ENCODE measurements at regions not wholly inside any gene's neighbourhood (a gene's known extent, or its start where the extent isn't known, plus 50 kb on each side); places are given as distances from the start of the nearest gene placed in this dataset.
"Not testable (repeated sequence)": the region's sequence is repeated elsewhere in the genome, so short reads cannot be mapped to it uniquely, and the experiment has no call there.

DNA sequence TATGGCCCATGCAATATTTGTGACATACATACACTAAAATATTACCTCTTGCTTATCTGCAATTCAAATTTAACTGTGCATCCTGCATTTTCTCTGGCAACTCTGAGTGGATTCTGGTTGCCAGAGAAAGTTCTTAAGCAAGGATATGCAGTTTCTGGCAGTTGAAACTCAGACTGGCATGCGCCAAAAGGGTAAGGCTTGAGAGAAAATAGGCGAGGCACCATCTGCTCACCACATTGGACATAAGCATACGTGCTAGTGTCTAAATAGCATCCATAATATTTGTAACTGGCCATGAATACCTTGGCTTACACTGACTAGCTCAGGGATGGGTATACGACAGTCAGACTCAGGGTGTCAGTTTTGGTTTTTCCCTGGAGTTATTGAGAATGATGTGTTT, 465.1 kb downstream of the DOK5 start:
- ATAC-seq, result no peak
- Mint-ChIP-seq H3K36me3 (no peaks in the 10 kb centered on the region), H3K4me1 (no peaks in the 10 kb centered on the region), H3K9me3 (no peaks in the 10 kb centered on the region), H3K4me3 (no peak overlapping the region), H3K27me3 (no peaks in the 10 kb centered on the region), H3K27ac (no peak overlapping the region)

GRCh38 chr20:54938707-54939106, 463.3 kb downstream of the DOK5 start:
- H3K27ac Mint-ChIP-seq, result no peak overlapping the region
- no peak for ATAC-seq
- no peaks in the 10 kb centered on the region for H3K36me3 Mint-ChIP-seq
- H3K4me3 Mint-ChIP-seq, result no peak overlapping the region
- no peaks in the 10 kb centered on the region for H3K27me3 Mint-ChIP-seq
- no peaks in the 10 kb centered on the region for H3K4me1 Mint-ChIP-seq
- H3K9me3 Mint-ChIP-seq, result peaks cover under 1% of the 10 kb centered on the region

DNA sequence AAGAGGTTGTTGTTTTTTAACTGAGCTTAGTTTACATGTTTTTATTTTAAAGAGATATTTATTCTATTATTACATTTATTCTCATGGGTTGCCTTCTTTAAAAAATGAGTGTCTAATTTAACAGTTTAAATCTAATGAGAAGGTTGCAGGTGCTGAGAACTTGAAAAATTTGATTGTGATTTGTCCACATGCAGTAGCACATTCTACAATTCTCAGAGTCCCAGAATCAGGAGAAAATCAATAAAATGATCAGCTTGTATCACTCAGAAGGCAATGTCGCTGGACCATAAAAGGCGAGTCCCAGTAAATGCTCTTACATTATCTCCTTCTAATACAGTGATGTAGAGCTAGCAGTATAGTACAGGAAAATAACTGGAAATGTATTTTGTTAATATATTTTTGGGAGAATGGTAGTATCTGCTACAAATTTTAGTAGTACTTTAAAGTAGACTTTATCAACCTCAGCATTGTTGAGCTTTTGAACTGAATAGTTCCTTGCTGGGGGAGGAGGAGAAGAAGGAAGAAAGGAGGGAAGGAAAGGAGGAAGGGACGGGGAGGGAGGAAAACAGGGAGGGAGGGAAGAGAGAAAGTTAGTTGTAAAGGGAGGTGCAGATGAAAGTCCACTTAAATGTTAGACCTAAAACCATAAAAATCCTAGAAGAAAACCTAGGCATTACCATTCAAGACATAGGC, 458.0 kb downstream of the DOK5 start:
- no peak overlapping the region for H3K4me3 Mint-ChIP-seq
- H3K27ac Mint-ChIP-seq, result no peak overlapping the region
- H3K27me3 Mint-ChIP-seq, result no peaks in the 10 kb centered on the region
- no peaks in the 10 kb centered on the region for H3K36me3 Mint-ChIP-seq
- no peak for ATAC-seq
- H3K4me1 Mint-ChIP-seq, result no peaks in the 10 kb centered on the region
- peaks cover 7% of the 10 kb centered on the region for H3K9me3 Mint-ChIP-seq

DNA sequence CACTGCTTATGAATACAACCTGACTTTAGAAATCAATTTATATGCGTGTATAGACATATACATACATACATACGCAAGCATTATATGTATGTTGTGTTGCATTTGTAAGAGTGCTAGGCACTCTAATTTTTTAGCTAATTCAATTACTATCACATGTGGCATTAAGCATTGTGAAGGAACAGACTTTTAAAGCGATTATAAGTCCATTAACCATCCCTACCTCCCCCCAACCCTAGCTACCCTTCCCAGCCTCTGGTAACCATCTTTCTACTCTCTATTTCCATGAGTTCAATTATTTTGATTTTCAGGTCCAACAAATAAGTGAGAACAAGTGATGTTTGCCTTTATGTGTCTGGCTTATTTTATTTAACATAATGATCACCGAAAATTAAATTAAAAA, 453.8 kb downstream of the DOK5 start:
- Mint-ChIP-seq H3K27ac (no peak overlapping the region), H3K36me3 (no peaks in the 10 kb centered on the region), H3K27me3 (no peaks in the 10 kb centered on the region), H3K4me1 (no peaks in the 10 kb centered on the region), H3K9me3 (peaks cover 7% of the 10 kb centered on the region), H3K4me3 (no peak overlapping the region)
- no peak for ATAC-seq

DNA sequence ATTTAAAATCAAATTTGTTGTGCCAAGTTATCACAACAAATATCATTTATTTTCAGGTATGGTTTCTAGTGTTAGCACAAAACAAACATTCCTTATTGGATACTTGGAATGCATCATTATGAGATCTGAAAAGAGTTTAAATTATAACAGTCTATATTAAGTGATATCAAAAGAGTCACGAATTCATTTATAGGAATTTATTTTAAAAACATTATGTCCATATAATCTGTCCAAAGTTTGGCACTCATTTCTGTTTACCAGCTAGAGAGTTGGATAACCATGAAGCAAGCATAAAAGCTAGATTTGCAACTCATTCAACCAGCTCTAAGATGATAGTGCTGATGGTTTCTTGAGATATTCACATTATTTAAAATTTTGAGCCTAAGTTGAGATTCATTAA, 453.2 kb downstream of the DOK5 start:
- Mint-ChIP-seq H3K27me3 (no peaks in the 10 kb centered on the region), H3K36me3 (no peaks in the 10 kb centered on the region), H3K27ac (no peak overlapping the region), H3K9me3 (peaks cover 5% of the 10 kb centered on the region), H3K4me3 (no peak overlapping the region), H3K4me1 (no peaks in the 10 kb centered on the region)
- ATAC-seq, result no peak

GRCh38 chr20:54922636-54923035, 447.2 kb downstream of the DOK5 start:
- Mint-ChIP-seq H3K9me3 (peaks cover 5% of the 10 kb centered on the region), H3K36me3 (no peaks in the 10 kb centered on the region), H3K4me3 (no peak overlapping the region), H3K27me3 (no peaks in the 10 kb centered on the region), H3K4me1 (no peaks in the 10 kb centered on the region), H3K27ac (no peak overlapping the region)
- no peak for ATAC-seq

DNA sequence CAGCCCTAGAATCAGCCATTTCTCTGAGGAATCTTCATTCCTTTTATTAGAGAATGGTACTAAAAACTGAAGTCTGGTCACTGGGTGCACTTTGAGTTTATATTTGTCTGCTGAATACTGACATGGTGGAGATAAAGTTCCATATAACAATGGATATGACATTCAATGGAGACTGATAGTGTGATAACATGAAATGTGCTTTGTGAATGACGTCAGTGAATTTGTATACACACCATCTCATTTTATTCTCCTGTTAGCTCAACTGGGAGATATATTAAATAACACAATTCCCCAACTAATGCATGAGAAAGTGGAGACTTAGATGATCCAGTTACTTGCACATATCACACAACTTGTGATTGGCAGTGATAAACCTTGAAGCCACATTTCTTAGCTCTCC, 446.7 kb downstream of the DOK5 start:
- H3K36me3 Mint-ChIP-seq, result no peaks in the 10 kb centered on the region
- no peak for ATAC-seq
- H3K4me3 Mint-ChIP-seq, result no peak overlapping the region
- H3K27me3 Mint-ChIP-seq, result no peaks in the 10 kb centered on the region
- H3K4me1 Mint-ChIP-seq, result no peaks in the 10 kb centered on the region
- peaks cover 5% of the 10 kb centered on the region for H3K9me3 Mint-ChIP-seq
- no peak overlapping the region for H3K27ac Mint-ChIP-seq

DNA sequence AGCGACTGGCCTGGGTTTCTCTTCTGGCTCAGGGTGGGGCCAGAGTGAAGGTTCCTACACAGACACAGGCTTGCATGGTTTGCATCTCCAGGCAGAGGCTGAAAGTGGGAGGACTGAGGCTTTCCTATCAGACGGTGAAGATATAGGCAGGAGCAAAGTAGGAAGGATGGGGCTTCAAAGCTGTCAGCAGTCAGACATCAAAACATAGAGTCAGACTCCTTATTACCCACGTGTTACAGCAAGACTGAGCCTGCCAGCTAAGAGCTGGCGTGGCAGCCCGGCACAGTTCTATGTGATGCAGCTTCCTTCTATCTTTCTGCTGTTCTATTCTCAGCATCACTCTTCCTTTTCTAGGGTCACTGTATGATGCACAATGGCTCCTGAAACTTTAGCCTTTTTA, 445.1 kb downstream of the DOK5 start:
- Mint-ChIP-seq H3K9me3 (peaks cover 5% of the 10 kb centered on the region), H3K27me3 (no peaks in the 10 kb centered on the region), H3K36me3 (no peaks in the 10 kb centered on the region), H3K4me3 (no peak overlapping the region), H3K4me1 (no peaks in the 10 kb centered on the region), H3K27ac (no peak overlapping the region)
- no peak for ATAC-seq

GRCh38 chr20:54918993-54919392, 443.6 kb downstream of the DOK5 start:
- H3K27me3 Mint-ChIP-seq, H3K4me1 Mint-ChIP-seq, H3K4me3 Mint-ChIP-seq, ATAC-seq, H3K27ac Mint-ChIP-seq, H3K9me3 Mint-ChIP-seq, H3K36me3 Mint-ChIP-seq: not testable (repeated sequence)

DNA sequence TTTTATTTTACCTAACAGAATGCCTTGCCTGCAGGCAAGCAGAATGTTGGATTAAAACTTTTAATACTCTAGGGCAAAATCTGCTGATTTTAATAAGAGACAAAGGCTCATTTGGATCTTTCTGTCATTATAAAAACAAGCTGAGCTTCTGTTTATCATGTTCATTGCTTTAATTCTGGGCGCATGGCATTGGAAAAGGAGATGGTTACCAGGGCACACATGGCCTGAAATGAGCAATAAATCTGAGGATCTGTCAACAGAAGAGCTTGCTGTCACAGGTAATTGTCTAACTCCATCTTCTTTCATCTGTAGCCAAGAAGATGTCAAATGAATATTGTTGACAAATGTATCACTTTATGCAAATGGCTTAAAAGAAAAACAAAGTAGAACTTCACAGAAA, 439.6 kb downstream of the DOK5 start:
- Mint-ChIP-seq H3K4me3 (no peak overlapping the region), H3K27ac (no peak overlapping the region), H3K4me1 (no peaks in the 10 kb centered on the region), H3K27me3 (no peaks in the 10 kb centered on the region), H3K36me3 (no peaks in the 10 kb centered on the region), H3K9me3 (peaks cover 6% of the 10 kb centered on the region)
- no peak for ATAC-seq

DNA sequence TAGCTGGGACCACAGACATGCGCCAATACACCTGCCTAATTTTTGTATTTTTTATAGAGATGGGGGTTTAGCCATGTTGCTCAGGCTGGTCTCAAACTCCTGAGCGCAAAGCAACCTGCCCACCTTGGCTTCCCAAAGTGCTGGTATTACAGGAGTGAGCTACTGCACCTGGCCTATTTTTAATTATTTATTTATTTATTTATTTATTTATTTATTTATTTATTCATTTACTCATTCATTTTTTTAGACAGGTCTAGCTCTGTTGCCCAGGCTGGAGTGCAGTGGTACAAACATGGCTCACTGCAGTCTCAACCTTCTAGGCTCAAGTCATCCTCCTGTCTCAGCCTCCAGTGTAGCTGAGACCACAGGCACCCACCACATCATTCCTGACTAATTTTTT, 434.3 kb downstream of the DOK5 start:
- peaks cover 20% of the 10 kb centered on the region for H3K9me3 Mint-ChIP-seq

GRCh38 chr20:54906134-54906533, 430.7 kb downstream of the DOK5 start:
- not testable (repeated sequence) for H3K4me1 Mint-ChIP-seq, H3K27ac Mint-ChIP-seq, H3K36me3 Mint-ChIP-seq, H3K4me3 Mint-ChIP-seq, ATAC-seq, H3K27me3 Mint-ChIP-seq
- peaks cover 24% of the 10 kb centered on the region for H3K9me3 Mint-ChIP-seq

More for the DNA sequence above, 434.3 kb downstream of the DOK5 start:
- Mint-ChIP-seq H3K27ac (no peak overlapping the region), H3K36me3 (no peaks in the 10 kb centered on the region), H3K4me3 (no peak overlapping the region), H3K4me1 (no peaks in the 10 kb centered on the region), H3K27me3 (no peaks in the 10 kb centered on the region)
- no peak for ATAC-seq

DNA sequence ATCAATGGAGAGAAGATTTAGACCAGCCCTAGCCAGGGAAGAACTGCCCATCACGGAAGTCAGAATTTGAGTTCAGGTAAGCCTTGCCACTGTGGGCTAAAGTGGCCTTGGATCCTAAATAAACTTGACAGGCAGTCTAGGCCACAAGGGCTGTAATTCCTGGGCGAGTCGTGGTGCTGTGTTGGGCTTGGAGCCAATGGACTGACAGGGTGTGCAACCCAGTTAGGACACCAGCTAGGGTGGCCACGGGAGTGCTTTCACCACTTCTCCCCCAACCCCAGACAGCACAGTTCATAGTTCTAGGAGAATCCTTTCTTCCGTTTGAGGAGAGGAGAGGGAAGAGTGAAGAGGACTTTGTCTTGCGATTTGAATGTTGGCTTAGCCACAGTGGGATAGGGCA, 422.4 kb downstream of the DOK5 start:
- ATAC-seq, result no peak
- Mint-ChIP-seq H3K36me3 (no peaks in the 10 kb centered on the region), H3K4me3 (no peak overlapping the region), H3K4me1 (no peaks in the 10 kb centered on the region), H3K27ac (no peak overlapping the region), H3K9me3 (peaks cover 13% of the 10 kb centered on the region), H3K27me3 (no peaks in the 10 kb centered on the region)

DNA sequence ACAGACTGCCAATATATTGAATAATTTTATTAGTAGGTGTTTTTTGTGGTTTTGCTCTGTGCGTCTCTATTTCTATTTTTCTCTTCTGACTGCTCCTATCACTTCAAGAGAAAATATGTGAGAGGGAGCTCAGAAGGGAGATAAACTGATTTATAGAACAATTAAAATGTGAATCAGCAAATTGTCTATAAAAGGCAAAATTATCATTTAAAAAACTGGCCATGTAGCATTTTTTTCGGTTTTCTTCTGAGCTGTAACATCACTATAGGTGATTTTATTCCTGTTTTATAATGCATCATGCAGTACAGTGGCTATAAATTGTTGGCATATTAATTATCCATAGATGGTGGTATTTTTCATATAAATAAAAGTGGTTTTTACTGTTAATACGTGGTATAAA, 416.5 kb downstream of the DOK5 start:
- no peak for ATAC-seq
- H3K4me1 Mint-ChIP-seq, result no peaks in the 10 kb centered on the region
- peaks cover 3% of the 10 kb centered on the region for H3K9me3 Mint-ChIP-seq
- no peak overlapping the region for H3K27ac Mint-ChIP-seq
- H3K4me3 Mint-ChIP-seq, result no peak overlapping the region
- no peaks in the 10 kb centered on the region for H3K36me3 Mint-ChIP-seq
- no peaks in the 10 kb centered on the region for H3K27me3 Mint-ChIP-seq

DNA sequence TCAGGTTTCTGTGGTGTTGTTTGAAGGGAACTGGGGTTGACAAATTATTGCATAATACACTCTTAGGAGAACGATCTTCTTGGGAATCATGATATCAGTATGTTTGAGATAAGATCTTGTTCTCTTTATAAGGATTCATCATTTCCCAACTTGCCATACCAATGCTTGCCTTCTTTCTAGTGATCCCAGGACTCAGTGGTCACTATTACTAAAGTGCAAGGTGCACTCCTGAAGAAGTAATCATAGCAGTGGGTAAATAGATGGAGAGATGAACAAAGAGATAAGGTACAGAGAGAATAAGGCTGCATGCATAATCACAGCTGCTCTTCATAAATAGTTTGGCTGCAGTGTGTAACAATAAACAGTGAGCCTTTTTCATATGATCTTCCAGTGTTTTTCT, 404.0 kb downstream of the DOK5 start:
- H3K4me3 Mint-ChIP-seq, result no peak overlapping the region
- no peaks in the 10 kb centered on the region for H3K36me3 Mint-ChIP-seq
- no peak for ATAC-seq
- no peaks in the 10 kb centered on the region for H3K4me1 Mint-ChIP-seq
- H3K9me3 Mint-ChIP-seq, result peaks cover 6% of the 10 kb centered on the region
- H3K27ac Mint-ChIP-seq, result no peak overlapping the region
- no peaks in the 10 kb centered on the region for H3K27me3 Mint-ChIP-seq

GRCh38 chr20:54875307-54875706, 399.9 kb downstream of the DOK5 start:
- H3K36me3 Mint-ChIP-seq, result no peaks in the 10 kb centered on the region
- no peaks in the 10 kb centered on the region for H3K27me3 Mint-ChIP-seq
- no peak overlapping the region for H3K27ac Mint-ChIP-seq
- no peaks in the 10 kb centered on the region for H3K4me1 Mint-ChIP-seq
- H3K4me3 Mint-ChIP-seq, result no peak overlapping the region
- ATAC-seq, result no peak
- H3K9me3 Mint-ChIP-seq, result peaks cover 5% of the 10 kb centered on the region

DNA sequence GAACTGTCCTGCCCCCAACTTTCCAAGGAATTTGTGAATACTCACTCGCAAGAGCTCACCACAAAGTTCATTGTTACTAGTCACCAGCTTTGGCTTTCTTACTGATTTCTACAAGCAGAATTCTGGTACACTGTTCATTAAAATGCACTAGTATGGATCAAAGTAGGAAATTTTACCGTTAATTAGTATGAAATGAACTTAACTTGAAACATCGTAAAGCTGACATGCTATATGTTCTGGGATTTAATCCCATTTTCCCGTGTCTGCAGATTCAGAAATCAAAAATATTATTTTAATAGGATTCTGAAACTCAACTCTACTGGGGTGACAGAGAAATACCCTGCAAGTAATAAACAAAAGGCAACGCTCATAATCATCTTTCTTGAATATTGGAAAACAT, 399.3 kb downstream of the DOK5 start:
- Mint-ChIP-seq H3K27ac (no peak overlapping the region), H3K4me3 (no peak overlapping the region), H3K36me3 (no peaks in the 10 kb centered on the region), H3K9me3 (peaks cover 5% of the 10 kb centered on the region), H3K4me1 (no peaks in the 10 kb centered on the region), H3K27me3 (no peaks in the 10 kb centered on the region)
- no peak for ATAC-seq

Data from stimulated activated memory B cell treated with anti-CD40 and anti-IgM and Interleukin-4, amounts not matched to agents 10 μg/mL and 1 μg/mL and 100 μg/mL, for 72 hours (primary cell).